HG02981 (cell line): ENCODE measurements at regions not wholly inside any gene's neighbourhood (a gene's known extent, or its start where the extent isn't known, plus 50 kb on each side); places are given as distances from the start of the nearest gene placed in this dataset.

Experiments used
- ATAC-seq: cut with Tn5 transposase; IDR thresholded peaks from one replicate; pipeline ENCODE4 v1.9.1; 2021; ENCODE audit warnings: mild to moderate bottlenecking, moderate library complexity; ENCODE audit not compliant: unreplicated experiment

DNA sequence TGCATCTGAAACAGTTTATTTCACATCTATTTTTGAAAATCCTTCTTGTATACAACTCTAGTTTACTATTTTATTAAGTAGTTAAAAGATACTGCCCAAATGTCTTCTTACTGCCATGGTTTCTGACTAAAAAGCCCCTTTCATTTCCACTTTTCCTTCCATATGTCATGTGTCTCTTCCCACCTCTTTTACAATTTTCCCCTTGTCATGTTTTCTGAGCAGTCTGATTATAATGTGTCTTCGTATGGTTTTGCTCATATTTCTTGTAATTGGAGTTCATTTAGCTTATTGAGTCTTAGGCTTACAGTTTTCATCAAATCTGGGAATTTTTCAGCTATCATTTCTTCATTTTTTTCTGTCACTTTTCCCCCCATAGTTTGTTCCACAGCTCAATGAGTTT is 813.9 kb upstream of the GYPC start:
- ATAC-seq = no peak

GRCh38 chr2:125850541-125850940 is 805.4 kb upstream of the GYPC start:
- no peak for ATAC-seq

- no peak for ATAC-seq
Observed at GRCh38 chr2:125852364-125852763, 803.6 kb upstream of the GYPC start.

DNA sequence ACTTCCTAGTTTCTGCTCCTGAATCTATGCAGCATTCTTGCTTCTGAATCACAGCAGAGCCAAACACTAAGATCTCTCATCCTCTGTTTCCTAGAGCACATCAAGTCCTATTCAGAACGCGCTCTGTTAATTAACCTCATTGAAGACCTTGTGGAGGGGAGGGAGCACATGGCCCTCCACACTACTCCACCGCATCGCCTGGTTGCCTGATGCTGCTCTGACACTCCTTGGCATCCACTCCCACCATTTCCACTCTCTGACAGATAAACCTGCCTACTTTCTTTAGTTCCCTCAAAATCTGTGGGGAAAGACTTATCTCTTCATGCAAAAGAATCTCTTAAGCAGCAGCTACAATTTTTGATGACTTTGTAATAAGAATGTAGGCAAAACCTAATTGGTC is 802.3 kb upstream of the GYPC start:
- ATAC-seq = no peak

DNA sequence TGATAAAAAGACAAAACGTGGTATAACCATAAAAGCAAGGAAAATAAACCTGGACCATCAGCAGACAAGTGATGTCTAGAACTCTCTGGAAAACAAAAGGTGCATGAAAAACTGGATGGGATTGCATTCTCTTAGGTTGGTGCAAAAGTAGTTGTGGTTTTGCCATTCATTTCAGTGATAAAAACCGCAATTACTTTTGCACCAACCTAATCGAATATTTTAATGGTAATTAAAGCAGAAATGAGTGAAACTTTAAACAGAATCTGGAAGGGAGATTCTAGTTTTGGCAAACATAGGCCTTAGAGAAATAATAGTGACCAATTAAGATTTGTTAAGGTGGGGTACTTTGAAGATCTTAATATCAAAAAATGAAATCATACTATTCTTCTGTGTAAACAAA is 800.8 kb upstream of the GYPC start:
- ATAC-seq = no peak

- ATAC-seq = no peak
Observed at GRCh38 chr2:125857971-125858794, 797.8 kb upstream of the GYPC start.

GRCh38 chr2:125861461-125861860 is 794.5 kb upstream of the GYPC start:
- ATAC-seq = no peak

- ATAC-seq = no peak
Observed at GRCh38 chr2:125867908-125868307, 788.0 kb upstream of the GYPC start.

GRCh38 chr2:125870264-125870663 is 785.7 kb upstream of the GYPC start:
- ATAC-seq = no peak

GRCh38 chr2:125870746-125871145 is 785.2 kb upstream of the GYPC start:
- no peak for ATAC-seq

GRCh38 chr2:125874564-125874963 is 781.4 kb upstream of the GYPC start:
- no peak for ATAC-seq

GRCh38 chr2:125885340-125885739 is 770.6 kb upstream of the GYPC start:
- ATAC-seq = no peak

DNA sequence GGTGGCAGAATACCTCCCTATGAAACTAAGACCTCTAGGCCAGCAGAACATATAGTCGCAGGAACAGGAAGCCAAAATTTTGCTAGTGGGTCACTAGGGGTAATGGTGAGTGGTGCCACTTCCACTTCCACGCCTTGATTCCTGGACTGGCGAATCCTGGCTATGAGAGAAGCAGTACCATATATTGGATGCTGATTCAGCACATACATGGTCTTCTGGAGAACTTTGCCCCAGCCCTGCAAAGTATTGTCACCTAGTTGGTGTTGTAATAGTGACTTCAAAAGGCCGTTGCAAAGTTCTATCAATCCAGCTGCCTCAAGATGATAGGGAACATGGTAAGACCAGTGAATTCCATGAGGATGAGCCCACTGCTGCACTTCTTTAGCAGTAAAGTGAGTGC is 769.8 kb upstream of the GYPC start:
- ATAC-seq = no peak

GRCh38 chr2:125901278-125901677 is 754.7 kb upstream of the GYPC start:
- no peak for ATAC-seq

DNA sequence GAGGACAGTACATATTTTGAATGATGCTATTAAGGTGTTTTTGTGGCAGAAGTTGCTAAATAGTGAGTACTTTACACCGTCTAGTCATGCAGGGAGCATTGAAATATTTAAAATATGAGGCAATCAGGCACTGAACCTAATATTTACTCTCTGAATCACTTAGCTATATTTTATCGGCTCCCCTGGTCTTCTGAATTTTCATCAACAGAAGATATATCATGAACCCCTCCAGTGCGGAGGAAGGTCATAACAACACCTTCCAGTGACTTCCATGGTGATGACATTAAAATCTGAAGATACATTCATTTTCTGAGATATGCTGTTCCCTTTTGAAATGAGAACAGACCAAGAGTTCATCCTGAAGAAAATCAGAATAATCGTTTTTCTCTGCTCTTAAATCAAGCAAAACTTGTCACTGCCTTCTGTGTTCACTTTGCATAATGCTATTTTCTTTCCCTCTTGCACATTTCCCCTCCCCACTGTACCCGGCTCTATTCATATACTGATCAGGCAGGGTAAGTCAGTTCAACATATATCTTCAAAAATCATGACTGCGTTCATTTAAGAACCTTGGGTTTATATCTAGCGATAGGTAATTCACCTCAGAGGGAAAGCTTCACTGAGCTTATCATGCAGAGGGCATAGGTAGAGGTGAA is 729.9 kb upstream of the GYPC start:
- no peak for ATAC-seq

DNA sequence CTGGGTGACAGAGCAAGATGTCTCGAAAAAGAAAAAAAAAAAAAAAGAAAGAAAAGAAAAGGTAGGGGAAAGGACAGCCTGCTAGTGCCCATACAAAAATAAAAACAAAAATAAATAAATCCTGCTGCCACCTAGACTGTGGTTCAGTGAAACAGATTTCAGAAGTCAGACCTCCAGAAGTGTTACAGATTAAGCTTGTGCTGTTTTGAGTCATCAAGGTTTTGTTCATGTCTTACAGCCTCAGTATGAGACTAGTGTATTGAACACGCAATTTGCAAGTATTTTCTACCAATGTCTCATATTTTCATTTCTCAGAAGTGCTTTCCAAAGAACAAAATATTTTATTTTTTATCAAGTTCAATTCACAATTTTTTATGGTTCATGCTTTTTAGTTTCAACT is 720.4 kb upstream of the GYPC start:
- ATAC-seq = no peak

- no peak for ATAC-seq
Observed at GRCh38 chr2:125942585-125943424, 713.2 kb upstream of the GYPC start.

DNA sequence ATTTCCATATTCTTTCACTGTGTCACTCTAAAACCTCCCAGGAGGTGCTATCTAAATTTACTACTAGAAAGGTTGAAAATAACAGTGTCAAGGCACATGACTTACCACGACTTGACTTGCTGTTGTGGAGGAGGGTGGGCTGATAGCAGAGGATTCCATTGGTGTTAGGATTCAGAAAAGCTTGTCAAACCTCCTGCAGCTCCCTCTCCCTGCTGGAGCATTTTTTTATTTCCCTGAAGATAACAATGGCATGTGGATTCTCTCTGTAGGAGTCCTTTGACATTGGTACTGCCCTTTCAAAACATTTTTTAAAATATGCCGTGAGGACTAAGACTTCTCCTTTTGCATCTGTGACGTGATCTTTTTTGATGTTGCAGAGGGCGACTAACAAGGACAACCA is 696.9 kb upstream of the GYPC start:
- ATAC-seq = no peak

GRCh38 chr2:125961739-125962138 is 694.2 kb upstream of the GYPC start:
- ATAC-seq = no peak

- no peak for ATAC-seq
Observed at GRCh38 chr2:125979886-125980285, 676.1 kb upstream of the GYPC start.

DNA sequence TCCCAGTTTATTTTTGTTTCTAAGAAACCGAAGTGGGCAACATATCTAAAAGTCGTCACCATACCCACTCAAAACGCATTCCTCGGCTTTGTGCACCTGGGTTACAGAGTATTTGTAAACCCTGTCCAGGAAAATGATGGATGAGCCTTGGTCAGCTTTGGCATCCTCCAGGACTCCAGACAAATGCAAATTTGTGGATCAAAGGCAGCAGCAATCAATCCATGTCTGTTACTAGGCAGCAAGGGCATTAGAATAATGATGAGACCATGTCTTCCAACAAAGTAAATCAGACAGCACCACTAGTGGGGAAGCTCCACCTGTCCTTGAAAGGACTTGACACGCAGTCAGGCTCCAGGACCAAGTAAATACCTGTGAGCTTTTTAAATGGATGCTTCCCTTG is 672.6 kb upstream of the GYPC start:
- no peak for ATAC-seq

DNA sequence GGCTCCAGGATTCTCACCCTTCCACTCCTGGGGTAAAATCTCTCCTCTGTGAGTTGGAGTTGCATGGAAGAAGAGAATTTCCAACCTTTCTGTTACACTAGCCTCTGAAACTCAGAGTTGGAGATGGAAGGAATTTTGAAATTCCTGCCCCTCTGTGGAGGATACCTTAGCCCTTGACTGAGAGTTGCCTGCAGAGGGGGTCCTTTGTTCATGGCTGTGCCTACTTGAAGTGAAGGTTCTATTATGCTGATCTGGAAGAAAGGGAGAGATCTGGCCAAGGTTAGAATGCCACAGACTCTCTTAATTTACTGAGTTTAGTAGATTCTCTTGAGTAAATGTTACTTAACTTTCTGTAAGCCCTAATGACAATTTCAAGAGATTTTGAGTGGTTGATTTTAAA is 626.6 kb upstream of the GYPC start:
- ATAC-seq = no peak
